HS-27A (cell line): ENCODE measurements at regions not wholly inside any gene's neighbourhood (a gene's known extent, or its start where the extent isn't known, plus 50 kb on each side); places are given as distances from the start of the nearest gene placed in this dataset.
A peak's percentile ranks its signal among the peaks of the same experiment; 100 is the strongest.
"Not testable (repeated sequence)": the region's sequence is repeated elsewhere in the genome, so short reads cannot be mapped to it uniquely, and the experiment has no call there.

ENCODE experiments used
- DNase-seq: peaks from one replicate; pipeline ENCODE4 v3.0.0-alpha.2; 2012; ENCODE audit warnings: low read depth, missing footprints

DNA sequence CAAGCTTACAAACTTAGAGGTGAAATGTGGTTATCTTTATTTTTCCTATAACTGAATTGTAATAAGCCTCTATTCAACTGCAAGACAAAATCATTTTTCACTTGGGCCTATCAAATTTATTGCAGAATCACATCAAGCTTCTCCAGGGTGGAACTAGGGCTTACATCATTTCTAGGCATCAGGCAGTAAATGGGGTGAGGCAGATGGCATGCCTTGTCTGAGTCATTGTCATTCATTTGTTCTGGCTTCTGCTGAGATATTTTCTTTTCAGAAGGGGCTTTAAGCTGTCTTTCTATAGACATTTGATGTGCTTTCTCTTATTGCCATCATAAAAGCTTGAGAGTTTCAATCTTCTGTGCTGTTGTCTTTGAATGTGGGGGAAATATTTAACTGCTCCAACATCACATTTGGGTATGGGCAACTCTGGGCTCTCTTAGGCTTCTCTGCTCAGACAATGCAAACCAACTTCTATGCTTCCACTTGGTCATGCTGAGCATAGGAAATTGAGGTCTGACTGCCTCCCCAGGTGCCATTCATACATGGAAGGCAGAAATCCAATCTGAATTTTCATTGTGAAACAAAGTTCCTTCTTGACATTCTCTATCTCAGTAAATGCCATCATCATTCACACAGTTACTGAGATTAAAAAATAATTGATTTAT is 225.8 kb upstream of the GIMD1 start:
- no peak for DNase-seq

DNA sequence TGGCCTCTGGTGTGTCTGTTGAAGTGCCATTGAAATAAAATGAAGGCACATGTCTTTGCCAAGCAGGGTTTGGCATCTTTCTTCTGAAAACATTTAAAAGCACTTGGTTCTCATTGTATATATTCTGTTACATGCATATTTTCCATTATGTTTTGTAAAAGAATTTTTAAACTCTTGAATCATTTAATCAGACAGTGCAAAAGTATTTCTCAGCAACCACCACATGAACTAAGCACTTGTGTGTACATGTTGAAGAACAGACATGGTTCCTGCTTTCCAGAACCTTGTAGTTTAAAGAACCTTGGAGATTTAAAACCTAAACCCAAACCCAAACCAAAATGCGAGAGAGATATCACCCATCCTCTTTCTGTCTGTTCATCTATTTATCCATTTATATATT is 220.3 kb upstream of the GIMD1 start:
- DNase-seq: no peak

DNA sequence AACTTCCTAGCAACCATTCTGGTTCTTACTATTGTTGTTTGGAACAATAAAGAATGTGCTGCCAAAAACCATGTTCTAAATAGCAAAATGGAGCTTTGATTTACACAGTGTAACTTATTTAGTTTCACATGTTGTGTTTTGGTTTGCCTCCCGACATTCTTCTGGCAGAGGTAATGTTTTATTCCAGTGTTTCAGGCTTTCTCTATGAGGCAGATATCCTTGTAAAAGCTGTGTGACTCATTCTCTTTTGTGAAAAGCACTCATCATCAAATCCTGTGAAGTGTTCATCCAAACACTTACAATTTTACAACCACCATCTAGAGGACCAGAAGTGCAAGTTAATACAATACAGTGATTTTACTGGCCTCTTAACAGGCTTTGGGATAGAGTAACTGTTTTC is 219.0 kb upstream of the GIMD1 start:
- no peak for DNase-seq

DNA sequence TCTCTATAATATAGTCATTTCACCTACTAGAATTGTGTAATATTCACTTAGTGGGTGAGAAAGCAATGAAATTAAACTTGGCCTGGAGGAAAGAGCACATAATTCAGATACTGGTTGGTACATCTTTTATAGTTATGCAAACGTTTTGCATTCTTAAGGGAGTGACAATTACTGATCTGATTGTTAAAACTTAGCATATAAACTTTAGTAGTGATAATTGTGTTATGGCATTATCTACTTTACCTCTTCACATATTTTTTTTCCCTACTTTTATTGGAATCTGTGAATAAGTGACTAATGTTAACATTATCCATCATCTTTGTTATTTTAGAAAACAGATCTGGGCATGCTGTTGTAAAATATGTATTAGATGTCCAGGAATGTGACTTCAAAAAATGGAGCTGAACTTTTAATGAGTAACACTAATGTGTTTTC is 217.4 kb upstream of the GIMD1 start:
- peak; percentile 69 for DNase-seq

DNA sequence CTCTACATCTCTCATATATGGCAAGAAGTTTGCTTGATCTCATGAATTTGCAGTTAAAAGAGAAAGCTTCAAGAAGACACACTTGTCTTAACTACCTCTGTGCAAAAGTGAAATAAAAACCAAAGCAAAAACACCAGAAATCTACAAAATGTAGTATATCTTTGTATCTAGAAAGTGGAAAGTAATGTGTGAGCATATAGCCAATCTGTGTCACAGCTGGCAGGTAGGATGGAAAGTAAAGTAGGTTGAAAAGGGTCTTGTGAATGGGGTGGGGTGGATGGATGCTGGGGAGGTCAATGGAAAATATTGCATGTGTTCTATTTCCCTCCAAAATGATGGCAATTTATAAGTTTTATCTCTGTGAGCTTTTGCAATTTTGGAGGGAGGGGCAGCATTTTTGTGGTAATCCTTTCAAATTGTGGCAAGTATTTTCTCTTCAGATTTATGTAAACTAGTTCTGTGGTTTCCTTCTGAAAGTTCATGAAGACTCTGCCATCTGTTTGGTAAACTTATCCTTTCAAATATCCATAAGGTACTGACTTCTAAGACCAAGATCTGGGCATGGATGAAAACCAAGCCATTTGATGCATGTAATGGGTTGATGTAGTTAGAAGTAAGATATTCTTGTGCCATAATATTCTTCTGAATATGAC is 215.9 kb upstream of the GIMD1 start:
- peak; percentile 72 for DNase-seq

DNA sequence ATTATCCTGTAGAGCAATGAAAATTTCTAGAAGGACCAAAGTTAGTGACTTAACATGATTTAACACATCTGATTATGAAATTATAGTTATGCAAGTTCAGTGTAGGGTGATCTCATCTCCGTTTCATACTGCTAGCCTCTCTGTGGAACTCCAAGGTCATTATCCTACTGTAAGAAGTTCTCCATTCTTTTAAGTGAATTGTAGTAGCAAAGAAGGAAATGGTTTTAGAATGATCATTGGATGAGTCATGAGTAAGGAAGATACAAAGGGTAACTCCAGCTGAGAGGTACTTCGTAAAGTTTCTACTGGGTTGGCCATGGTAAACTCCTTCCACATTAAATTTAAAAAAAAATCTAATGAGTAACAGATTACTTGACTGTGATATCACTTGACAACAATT is 215.0 kb upstream of the GIMD1 start:
- DNase-seq: peak; percentile 87

DNA sequence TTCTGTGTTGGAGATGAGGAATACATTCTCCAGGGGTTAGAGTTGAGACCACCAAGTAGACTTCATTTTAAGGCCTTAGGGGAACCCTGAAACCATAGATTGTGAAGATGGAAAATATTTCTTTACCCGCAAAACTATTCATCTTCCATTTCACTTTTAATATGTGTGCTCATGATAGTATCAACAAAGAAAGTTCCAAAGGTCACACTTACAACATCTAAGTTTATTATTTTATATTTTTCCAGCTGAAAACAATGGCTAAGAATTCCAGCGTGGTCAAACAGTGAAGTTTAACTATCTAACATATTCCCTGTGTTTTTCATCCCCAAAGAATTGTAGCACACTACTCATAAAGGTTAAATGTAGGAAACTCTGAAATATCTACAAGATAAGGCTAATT is 214.5 kb upstream of the GIMD1 start:
- DNase-seq: no peak

DNA sequence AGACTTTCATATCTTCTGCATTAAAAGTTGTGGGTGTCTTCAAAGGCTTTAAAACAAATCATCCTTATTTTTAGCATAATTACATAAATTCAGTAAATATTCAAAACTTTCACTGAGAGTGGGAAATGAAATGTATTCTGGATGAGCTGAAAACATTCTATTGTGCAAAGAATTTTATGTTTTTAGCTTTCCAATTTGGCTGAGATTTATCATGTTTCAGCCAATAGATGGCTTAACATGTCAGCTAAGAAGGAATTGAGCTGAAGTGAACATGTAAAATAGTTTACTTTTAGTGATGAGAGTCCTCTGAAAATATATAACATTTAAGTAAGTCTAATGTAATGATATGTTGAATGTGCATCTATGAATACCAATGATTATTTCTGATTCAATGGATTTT is 213.5 kb upstream of the GIMD1 start:
- DNase-seq: no peak

DNA sequence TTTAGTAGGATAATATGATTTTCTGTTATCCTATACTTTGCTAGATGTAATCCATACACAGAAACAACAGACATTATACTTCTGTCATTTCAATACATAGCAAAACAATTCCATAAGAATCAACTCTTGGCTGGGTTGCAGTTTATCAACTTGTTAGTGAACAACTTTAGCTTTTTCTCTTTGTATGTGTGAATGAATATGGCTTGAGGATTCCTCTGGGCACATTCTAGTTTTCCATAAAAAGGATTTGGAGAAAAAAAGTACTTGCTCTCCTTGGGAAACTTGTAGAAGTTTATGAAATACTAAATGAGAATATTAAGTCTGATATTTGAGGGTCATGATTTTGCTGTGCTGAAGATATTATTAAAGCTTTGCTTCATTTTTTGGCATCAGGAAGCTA is 210.7 kb upstream of the GIMD1 start:
- no peak for DNase-seq

DNA sequence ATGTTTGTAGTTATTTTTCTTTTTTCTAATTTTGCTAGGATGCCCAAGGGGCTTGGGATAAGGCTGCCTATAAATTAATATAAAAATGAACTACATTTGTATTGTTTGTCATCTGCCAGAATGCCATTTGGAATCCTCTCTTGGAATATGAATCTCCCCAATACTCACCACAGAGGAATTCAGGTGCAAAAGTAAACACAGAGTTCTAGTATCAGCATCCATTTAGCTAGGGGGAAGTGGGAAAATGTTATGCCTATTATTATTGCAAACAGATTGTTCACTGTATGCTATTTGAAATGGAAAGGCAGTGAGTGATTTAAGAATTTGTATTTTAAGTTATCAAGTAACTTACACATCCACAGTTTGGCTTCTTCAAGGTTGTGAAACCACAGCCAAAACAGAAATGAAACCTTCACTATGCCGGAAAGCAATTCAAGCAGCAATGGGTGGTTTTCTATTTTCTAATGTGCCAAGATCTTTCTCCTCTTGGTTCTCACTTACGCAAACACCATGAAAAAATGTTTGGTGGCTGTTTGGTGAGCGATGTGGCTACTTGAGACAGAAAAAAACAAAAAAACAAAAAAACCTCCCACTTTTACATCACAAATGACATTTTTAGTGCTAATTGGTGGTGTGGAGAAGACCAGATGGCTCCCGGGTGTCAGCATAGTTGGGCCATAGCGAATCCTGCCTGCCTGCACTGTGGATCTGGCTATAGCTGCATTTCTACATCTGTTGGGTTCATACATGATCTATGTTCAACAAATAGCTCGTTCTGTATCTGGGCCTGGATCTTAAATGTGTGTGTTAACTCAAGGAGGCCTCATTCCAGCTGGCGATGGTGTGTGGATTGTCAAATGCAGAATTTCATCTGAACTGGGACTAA is 200.8 kb upstream of the GIMD1 start:
- no peak for DNase-seq

DNA sequence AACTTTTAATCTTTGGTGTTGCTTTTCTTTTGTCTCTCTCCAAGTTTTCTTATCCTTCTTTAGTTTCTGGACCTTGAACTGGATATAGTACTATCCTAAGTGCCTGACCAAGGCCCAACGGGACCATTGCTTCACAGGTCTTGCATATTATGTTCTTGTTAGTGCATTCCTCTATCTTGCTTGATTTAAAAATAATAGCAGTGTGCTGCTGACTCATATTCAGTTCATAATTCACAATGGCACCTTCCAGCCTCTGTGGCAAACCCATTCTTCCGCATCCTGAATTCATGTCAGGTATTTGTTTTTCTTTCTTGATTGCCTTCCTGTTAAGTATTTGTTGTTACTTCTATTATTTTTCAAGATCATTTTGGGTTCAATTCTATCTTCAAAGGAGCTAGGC is 197.1 kb upstream of the GIMD1 start:
- DNase-seq: no peak

DNA sequence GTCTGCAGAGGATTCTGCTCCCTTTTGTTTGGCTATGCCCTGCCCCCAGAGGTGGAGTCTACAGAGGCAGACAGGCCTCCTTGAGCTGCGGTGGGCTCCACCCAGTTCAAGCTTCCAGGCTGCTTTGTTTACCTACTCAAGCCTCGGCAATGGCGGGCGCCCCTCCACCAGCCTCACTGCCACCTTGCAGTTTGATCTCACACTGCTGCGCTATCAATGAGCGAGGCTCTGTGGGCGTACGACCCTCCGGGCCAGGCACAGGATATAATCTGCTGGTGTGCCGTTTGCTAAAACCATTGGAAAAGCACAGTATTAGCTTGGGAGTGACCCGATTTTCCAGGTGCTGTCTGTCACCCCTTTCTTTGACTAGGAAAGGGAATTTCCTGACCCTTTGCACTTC is 195.1 kb upstream of the GIMD1 start:
- DNase-seq: not testable (repeated sequence)

DNA sequence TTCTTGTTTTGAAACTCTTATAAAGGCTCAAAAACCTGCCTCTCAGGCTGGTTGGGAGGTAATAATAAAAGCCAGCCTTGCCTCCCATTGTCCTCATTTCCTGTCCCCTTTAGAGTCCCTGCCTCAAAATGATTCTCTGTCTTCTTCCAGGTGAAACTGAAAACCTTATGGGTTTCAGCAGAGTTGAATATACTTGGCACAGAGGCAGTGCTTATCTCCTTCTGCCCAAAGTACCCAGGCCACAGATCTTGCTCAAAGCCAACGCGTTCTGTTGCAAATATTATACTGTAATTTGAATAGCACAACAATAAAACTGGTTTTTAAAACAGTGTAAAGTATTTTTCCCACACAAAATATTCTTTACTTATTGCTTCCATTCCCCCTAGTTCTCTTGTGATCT is 183.1 kb upstream of the GIMD1 start:
- no peak for DNase-seq

DNA sequence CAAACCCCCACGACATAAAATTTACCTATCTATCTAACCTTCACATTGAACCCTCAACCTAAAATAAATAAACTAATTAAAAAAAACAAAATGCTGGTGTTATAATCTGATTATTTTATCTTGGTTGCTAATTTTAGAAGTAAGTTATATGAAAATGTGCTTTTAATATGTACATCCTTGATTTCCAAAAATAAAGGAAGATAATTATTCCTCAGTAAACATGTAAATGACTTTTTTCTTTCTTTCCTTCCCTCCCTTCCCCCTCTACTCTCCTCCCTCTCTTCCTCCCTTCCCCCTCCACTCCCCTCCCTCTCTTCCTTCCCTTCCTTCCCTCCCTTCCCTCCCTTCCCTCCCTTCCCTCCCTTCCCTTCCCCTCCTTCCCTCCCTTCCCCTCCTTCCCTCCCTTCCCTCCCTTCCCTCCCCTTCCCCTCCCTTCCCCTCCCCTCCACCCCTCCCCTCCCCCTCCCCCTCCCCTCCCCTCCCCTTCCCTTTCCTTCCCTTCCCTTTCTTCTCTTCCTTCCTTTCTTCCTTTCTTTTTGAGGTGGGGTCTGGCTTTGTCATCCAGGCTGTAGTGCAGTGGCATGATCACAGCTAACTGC is 180.0 kb upstream of the GIMD1 start:
- DNase-seq: no peak

DNA sequence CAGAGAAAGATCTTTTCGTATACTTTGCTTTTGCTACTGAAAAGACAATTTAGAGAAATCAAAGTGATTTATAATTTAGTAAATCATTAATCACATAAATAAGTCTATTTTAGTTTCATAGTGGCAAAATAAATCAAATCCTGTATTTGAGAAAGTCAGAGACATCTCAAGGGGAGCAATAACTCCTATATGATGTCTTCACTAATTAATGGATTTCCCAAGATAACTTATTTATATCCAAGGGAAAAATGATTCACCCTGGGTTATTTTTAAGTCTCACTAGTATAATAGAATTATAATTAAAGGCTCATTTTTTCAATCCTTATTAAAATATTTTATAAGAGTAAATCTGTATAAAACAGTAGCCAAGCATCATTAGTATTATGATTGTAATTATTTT is 177.8 kb upstream of the GIMD1 start:
- DNase-seq: no peak

DNA sequence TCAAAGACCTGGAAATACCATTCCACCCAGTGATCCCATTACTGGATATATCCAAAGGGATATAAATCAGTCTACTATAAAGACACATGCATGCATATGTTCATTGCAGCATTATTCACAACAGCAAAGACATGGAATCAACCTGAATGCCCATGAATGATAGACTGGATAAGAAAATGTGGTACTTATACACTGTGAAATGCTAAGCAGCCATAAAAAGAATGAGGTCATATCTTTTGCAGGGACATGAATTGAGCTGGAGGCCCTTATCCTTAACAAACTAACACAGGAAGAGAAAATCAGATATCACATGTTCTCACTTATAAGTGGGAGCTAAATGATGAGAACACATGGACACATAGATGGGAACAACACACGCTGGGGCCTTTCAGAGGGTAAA is 174.0 kb upstream of the GIMD1 start:
- not testable (repeated sequence) for DNase-seq

DNA sequence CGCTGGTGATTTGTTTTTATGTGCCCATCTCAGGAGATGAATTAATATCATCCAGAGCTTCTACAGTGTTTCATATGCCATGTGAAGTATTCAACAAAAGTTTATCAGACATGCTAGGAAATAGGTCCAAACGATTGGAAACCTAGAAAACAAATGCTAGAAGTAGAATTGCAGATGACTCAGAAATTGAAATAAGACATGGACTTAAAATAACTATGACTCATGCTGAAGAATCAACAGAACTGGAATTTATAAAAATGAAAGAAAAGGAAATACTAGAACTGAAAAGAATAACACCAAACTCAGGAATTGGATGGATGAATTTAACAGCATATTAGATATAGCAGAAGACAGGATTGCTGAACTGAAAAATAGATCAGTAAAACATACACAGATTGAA is 172.7 kb upstream of the GIMD1 start:
- DNase-seq: peak; percentile 49

DNA sequence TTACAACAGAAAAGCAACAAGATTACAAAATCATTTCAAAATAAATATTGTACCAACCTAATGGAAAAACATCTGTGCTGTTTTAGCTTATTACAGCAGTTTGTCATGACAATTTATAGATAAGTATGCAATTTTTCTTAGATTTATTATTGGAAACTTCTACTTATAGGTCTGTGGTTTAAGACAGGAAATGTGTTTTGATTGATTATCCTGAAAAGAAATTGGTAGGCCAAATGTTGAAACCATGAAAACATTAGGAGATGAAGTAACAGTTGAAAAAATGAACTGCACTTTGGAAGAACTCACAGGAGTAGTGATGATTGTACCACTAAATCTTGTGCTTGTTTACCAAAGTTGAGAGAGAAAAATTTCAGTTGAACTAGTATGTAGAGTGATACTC is 162.2 kb upstream of the GIMD1 start:
- DNase-seq: no peak

DNA sequence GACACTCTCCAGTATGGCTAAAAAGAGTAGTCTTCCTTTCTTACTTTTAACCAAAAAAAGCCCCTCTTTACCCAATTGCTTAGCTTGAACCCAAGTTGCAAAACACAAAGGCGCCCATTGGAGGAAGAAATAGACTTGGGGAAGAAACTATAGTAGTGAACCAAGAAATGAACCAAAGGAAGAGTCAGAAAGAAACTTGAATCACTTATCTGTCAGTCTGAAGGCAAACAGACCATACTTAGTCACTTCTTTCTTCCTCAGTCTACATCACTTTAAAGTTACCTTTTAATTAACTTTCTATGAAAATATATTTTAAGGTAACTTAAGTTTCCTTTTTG is 161.4 kb upstream of the GIMD1 start:
- DNase-seq: no peak

DNA sequence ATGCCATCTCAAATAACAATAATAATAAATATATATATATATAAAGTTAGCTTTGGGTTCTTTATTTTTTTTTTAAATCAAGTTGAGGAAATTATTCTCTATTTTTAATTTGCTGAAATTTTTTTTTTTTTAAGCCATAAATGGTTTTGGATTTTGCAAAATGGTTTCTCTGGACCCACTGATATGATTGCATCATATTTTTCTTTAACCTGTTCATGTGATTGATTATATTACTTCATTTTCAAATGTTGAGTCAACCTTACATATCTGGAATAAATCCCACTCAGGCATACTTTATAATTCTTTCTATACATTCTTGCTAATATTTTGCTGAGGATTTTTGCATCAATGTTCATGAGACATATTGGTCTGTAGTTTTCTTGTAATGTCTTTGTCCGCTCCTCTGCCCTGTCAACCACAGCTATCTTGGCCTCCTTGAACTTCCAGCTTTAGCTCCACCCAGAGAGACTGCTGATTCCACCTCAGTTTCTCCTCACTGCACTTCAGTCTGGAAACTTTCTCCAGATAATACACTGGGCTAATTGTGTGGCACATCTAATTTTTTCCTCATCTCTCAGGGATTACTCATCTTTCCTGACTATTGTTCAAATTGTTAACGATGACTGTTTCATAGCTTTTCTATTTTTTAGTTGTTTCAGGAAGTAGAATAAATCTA is 160.9 kb upstream of the GIMD1 start:
- DNase-seq: no peak

DNA sequence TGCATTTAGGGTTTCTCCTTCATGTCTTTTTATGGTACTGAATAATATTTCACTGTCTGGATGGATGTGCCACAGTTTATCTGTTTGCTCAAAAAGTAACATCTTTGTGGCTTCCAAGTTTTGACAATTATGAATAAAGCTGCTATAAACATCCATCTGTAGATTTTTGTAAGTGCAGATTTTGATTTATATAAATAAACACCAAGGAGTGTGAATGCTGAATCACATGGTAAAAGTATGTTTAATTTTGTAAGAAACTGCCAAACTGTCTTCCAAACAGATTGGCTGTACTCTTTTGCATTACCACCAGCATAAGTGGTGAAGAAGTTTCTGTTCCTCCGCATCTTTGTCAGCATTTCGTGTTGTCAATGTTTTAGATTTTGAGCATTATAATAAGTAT is 158.7 kb upstream of the GIMD1 start:
- DNase-seq: no peak

DNA sequence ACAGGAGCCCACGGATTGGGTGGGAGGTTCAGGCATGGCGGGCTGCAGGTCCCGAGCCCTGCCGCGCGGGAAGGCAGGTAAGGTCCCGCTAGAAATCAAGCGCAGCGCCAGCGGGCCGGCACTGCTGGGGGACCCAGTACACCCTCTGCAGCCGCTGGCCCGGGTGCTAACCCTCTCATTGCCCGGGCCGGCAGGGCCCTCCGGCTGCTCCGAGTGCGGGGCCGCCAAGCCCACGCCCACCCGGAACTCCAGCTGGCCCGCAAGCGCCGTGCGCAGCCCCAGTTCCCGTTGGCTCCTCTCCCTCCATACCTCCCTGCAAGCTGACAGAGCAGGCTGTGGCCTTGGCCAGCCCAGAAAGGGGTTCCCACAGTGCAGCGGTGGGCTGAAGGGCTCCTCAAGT is 156.8 kb upstream of the GIMD1 start:
- DNase-seq: not testable (repeated sequence)
